ENCODE measurements at regions not wholly inside any gene's neighbourhood (a gene's known extent, or its start where the extent isn't known, plus 50 kb on each side); places are given as distances from the start of the nearest gene placed in this dataset.

GRCh38 chr14:80378084-80378690 is 166.9 kb upstream of the DIO2 start:
- no peak for DNase-seq

- DNase-seq = no peak
These were observed 153.5 kb upstream of the DIO2 start for GRCh38 chr14:80364816-80365215.

- no peak for DNase-seq
These were observed 153.0 kb upstream of the DIO2 start for GRCh38 chr14:80364274-80364673.

GRCh38 chr14:80358112-80358511 is 146.8 kb upstream of the DIO2 start:
- DNase-seq = no peak

- DNase-seq = no peak
These were observed 145.1 kb upstream of the DIO2 start for GRCh38 chr14:80356413-80356812.

- DNase-seq = peak; percentile 37
These were observed 143.7 kb upstream of the DIO2 start for GRCh38 chr14:80354860-80355581.

- DNase-seq = no peak
These were observed 141.2 kb upstream of the DIO2 start for GRCh38 chr14:80352471-80352870.

GRCh38 chr14:80350707-80351106 is 139.4 kb upstream of the DIO2 start:
- DNase-seq = no peak

- no peak for DNase-seq
These were observed 135.1 kb upstream of the DIO2 start for GRCh38 chr14:80346395-80346794.

GRCh38 chr14:80344208-80344607 is 132.9 kb upstream of the DIO2 start:
- no peak for DNase-seq

GRCh38 chr14:80336608-80337106 is 125.4 kb upstream of the DIO2 start:
- no peak for DNase-seq

GRCh38 chr14:80325688-80326087 is 114.4 kb upstream of the DIO2 start:
- no peak for DNase-seq

- DNase-seq = no peak
These were observed 113.8 kb upstream of the DIO2 start for GRCh38 chr14:80325112-80325511.

GRCh38 chr14:80324649-80325048 is 113.3 kb upstream of the DIO2 start:
- no peak for DNase-seq

GRCh38 chr14:80323038-80323665 is 111.8 kb upstream of the DIO2 start:
- no peak for DNase-seq

- no peak for DNase-seq
These were observed 105.1 kb upstream of the DIO2 start for GRCh38 chr14:80316441-80316840.

GRCh38 chr14:80315681-80316080 is 104.4 kb upstream of the DIO2 start:
- DNase-seq = no peak

GRCh38 chr14:80313806-80314205 is 102.5 kb upstream of the DIO2 start:
- DNase-seq = no peak

GRCh38 chr14:80310938-80311750 is 99.8 kb upstream of the DIO2 start:
- DNase-seq = no peak

- no peak for DNase-seq
These were observed 92.9 kb upstream of the DIO2 start for GRCh38 chr14:80304125-80304766.

GRCh38 chr14:80300351-80300750 is 89.0 kb upstream of the DIO2 start:
- DNase-seq = no peak

- no peak for DNase-seq
These were observed 87.2 kb upstream of the DIO2 start for GRCh38 chr14:80298491-80299017.

- DNase-seq = no peak
These were observed 79.8 kb upstream of the DIO2 start for GRCh38 chr14:80291101-80291500.

All from NCI-H510A (cell line).